HG03378 (cell line): ENCODE measurements at regions not wholly inside any gene's neighbourhood (a gene's known extent, or its start where the extent isn't known, plus 50 kb on each side); places are given as distances from the start of the nearest gene placed in this dataset.
A peak's percentile ranks its signal among the peaks of the same experiment; 100 is the strongest.

Experiments used
- ATAC-seq: cut with Tn5 transposase; IDR thresholded peaks from one replicate; pipeline ENCODE4 v1.9.1; 2021; ENCODE audit warnings: mild to moderate bottlenecking, moderate library complexity; ENCODE audit not compliant: unreplicated experiment

- ATAC-seq: no peak
Measured at GRCh38 chr11:17157761-17158160, 50.0 kb downstream of the PIK3C2A start.

GRCh38 chr11:17156283-17156682 lies 51.5 kb downstream of the PIK3C2A start:
- no peak for ATAC-seq

GRCh38 chr11:17154409-17155159 lies 53.2 kb downstream of the PIK3C2A start:
- peak; percentile 60 for ATAC-seq

- no peak for ATAC-seq
Measured at GRCh38 chr11:17153757-17154156, 54.0 kb downstream of the PIK3C2A start.

GRCh38 chr11:17152306-17152705 lies 55.5 kb downstream of the PIK3C2A start:
- no peak for ATAC-seq

- no peak for ATAC-seq
Measured at GRCh38 chr11:17150521-17150920, 57.3 kb downstream of the PIK3C2A start.

- no peak for ATAC-seq
Measured at GRCh38 chr11:17148536-17148935, 59.2 kb downstream of the PIK3C2A start.

GRCh38 chr11:17145972-17146371 lies 61.8 kb downstream of the PIK3C2A start:
- no peak for ATAC-seq

GRCh38 chr11:17142450-17142849 lies 65.0 kb upstream of the RPS13 start:
- ATAC-seq: no peak

GRCh38 chr11:17141156-17141555 lies 63.7 kb upstream of the RPS13 start:
- ATAC-seq: no peak

- no peak for ATAC-seq
Measured at GRCh38 chr11:17138562-17138961, 61.1 kb upstream of the RPS13 start.

- ATAC-seq: no peak
Measured at GRCh38 chr11:17135916-17136683, 58.6 kb upstream of the RPS13 start.

GRCh38 chr11:17132654-17133053 lies 55.2 kb upstream of the RPS13 start:
- ATAC-seq: no peak

GRCh38 chr11:17129003-17129402 lies 51.5 kb upstream of the RPS13 start:
- ATAC-seq: no peak
